Stromal cell of bone marrow (primary cell): ENCODE measurements at regions not wholly inside any gene's neighbourhood (a gene's known extent, or its start where the extent isn't known, plus 50 kb on each side); places are given as distances from the start of the nearest gene placed in this dataset.
"Not testable (repeated sequence)": the region's sequence is repeated elsewhere in the genome, so short reads cannot be mapped to it uniquely, and the experiment has no call there.

Experiments used
- DNase-seq: peaks from one replicate; pipeline ENCODE4 v3.0.0-alpha.2; 2012; ENCODE audit warnings: low read depth

- DNase-seq, result no peak
These were observed 1067.8 kb downstream of the DNAJB9 start for GRCh38 chr7:109637428-109637990.

- no peak for DNase-seq
These were observed 1068.6 kb downstream of the DNAJB9 start for GRCh38 chr7:109638321-109638720.

- DNase-seq, result no peak
These were observed 1069.9 kb downstream of the DNAJB9 start for GRCh38 chr7:109639561-109639960.

GRCh38 chr7:109641445-109641844, 1071.8 kb downstream of the DNAJB9 start:
- no peak for DNase-seq

GRCh38 chr7:109646124-109646523, 1076.5 kb downstream of the DNAJB9 start:
- DNase-seq, result no peak

DNA sequence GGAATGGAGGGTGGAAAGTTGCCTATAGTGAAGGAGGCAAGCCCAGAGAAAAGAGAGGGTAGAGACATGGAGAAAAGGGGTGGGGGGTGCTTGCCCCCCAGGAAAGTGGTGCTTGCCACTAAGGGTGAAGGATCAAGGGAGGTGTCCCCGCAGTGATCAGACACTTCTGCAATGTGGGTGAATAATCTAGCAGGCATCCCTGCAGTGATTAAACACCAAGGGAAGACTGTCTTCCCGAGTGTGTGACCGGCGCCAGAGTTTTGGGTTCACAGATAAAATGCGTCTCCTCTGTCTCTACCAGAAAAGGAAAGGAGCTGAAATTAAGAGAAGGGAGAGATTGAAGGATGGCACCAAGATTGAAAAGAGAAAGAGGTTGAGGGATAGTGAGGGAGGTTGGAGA, 1076.9 kb downstream of the DNAJB9 start:
- not testable (repeated sequence) for DNase-seq

DNA sequence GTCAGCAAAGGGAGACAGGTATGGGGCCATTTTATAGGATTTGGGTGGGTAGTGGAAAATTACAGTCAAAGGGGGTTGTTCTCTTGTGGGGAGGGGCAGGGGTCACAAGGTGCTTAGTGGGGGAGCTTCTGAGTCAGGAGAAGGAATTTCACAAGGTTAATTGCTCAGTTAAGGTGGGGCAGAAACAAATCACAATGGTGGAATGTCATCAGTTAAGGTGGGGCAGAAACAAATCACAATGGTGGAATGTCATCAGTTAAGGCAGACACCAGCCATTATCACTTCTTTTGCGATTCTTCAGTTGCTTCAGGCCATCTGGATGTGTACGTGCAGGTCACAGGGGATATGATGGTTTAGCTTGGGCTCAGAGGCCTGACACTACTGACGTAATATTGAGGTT, 1077.6 kb downstream of the DNAJB9 start:
- DNase-seq, result not testable (repeated sequence)

DNA sequence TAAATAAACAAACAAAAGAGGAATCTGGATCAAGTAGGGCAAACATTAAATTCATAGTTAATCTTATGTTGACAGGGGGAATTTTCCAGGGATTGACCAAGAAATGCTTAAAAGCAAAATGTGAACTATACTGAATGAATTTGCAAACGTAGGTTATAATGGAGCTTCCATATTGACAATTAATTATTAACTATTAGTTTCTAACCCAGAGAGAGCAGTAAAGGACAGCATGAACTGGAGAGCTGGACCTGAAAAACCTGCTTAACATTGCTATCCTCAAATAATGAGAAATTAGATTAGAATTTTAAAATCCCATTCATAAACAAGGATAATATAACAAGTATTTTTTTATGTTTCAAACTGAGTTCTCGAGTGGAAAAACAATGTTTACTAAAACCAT, 1089.6 kb downstream of the DNAJB9 start:
- DNase-seq, result no peak

GRCh38 chr7:109660401-109660800, 1090.7 kb downstream of the DNAJB9 start:
- DNase-seq, result no peak

GRCh38 chr7:109663806-109664205, 1094.1 kb downstream of the DNAJB9 start:
- DNase-seq, result no peak

GRCh38 chr7:109687269-109687668, 1117.6 kb downstream of the DNAJB9 start:
- not testable (repeated sequence) for DNase-seq

DNA sequence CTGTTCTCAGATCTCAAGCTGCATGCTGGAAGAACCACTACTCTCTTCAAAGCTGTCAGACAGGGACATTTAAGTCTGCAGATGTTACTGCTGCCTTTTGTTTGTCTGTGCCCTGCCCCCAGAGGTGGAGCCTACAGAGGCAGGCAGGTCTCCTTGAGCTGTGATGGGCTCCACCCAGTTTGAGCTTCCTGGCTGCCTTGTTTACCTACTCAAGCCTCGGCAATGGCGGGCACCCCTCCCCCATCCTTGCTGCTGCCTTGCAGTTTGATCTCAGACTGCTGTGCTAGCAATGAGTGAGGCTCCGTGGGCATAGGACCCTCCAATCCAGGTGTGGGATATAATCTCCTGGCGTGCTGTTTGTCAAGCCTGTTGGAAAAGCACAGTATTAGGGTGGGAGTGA, 1122.9 kb downstream of the DNAJB9 start:
- not testable (repeated sequence) for DNase-seq

- no peak for DNase-seq
These were observed 1124.7 kb downstream of the DNAJB9 start for GRCh38 chr7:109694149-109695071.

- DNase-seq, result no peak
These were observed 1125.7 kb downstream of the DNAJB9 start for GRCh38 chr7:109695419-109695818.

GRCh38 chr7:109696723-109697122, 1127.0 kb downstream of the DNAJB9 start:
- no peak for DNase-seq

- DNase-seq, result no peak
These were observed 1130.0 kb downstream of the DNAJB9 start for GRCh38 chr7:109699661-109700060.

- no peak for DNase-seq
These were observed 1143.7 kb downstream of the DNAJB9 start for GRCh38 chr7:109713366-109713765.

DNA sequence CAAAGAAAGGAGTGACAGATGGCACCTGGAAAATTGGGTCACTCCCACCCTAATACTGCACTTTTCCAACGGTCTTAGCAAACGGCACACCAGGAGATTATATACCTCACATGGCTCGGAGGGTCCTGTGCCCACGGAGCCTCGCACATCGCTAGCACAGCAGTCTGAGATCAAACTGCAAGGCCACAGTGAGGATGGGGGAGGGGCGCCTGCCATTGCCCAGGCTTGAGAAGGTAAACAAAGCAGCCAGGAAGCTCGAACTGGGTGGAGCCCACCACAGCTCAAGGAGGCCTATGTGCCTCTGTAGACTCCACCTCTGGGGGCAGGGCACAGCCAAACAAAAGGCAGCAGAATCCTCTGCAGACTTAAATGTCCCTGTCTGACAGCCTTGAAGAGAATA, 1149.7 kb downstream of the DNAJB9 start:
- not testable (repeated sequence) for DNase-seq

- no peak for DNase-seq
These were observed 1164.9 kb downstream of the DNAJB9 start for GRCh38 chr7:109734601-109735000.

- DNase-seq, result no peak
These were observed 1166.2 kb downstream of the DNAJB9 start for GRCh38 chr7:109735881-109736280.

- no peak for DNase-seq
These were observed 1176.2 kb downstream of the DNAJB9 start for GRCh38 chr7:109745677-109746410.

- no peak for DNase-seq
These were observed 1181.6 kb downstream of the DNAJB9 start for GRCh38 chr7:109751241-109751640.

- DNase-seq, result no peak
These were observed 1182.4 kb downstream of the DNAJB9 start for GRCh38 chr7:109752068-109752467.
